Peyer's patch (tissue), 4 donors: ENCODE measurements at regions not wholly inside any gene's neighbourhood (a gene's known extent, or its start where the extent isn't known, plus 50 kb on each side); places are given as distances from the start of the nearest gene placed in this dataset.

ENCODE experiments used
- DNase-seq, 3 donors: peaks; one replicate each; pipeline ENCODE4 v3.0.0-alpha.2; 2017 to 2019
- H3K27ac ChIP-seq, 4 donors: fragments of 200-600 bp; sonication (generic); one replicate each; pipeline ENCODE4 v1.5.1; 2016 to 2019
- H3K27me3 ChIP-seq, 2 donors: fragments of 200-600 bp; sonication (generic); one replicate each; pipeline ENCODE4 v1.5.1; 2019
- H3K36me3 ChIP-seq, 3 donors: fragments of 200-600 bp; sonication (generic); one replicate each; pipeline ENCODE4 v1.5.1; 2016 to 2019
- H3K4me1 ChIP-seq, 4 donors: fragments of 200-600 bp; sonication (generic); one replicate each; pipeline ENCODE4 v1.5.1; 2016 to 2019
- H3K4me3 ChIP-seq, 4 donors: fragments of 200-600 bp; sonication (generic); 1 replicate in 3 of 4; 2 replicates in 1 of 4; pipeline ENCODE4 v1.5.1; 2016 to 2019; ENCODE audit warnings: mild to moderate bottlenecking in 1 of 4
- H3K9me3 ChIP-seq, 4 donors: fragments of 200-600 bp; sonication (generic); one replicate each; pipeline ENCODE4 v1.5.1; 2016 to 2019; ENCODE audit warnings: mild to moderate bottlenecking in 1 of 4
- POLR2A ChIP-seq, 2 donors: fragments of 450-650 bp; IDR thresholded peaks; one replicate each; pipeline ENCODE4 v1.5.1; 2017; ENCODE audit warnings: antibody characterized with exemption in 2 of 2, mild to moderate bottlenecking in 2 of 2, moderate library complexity in 2 of 2
- TF ChIP-seq, protein P1 (sequence below), 6 experiments: fragments of 450-650 bp in 4 of 6; fragments of 200-600 bp in 2 of 6; sonication (generic) in 1 of 6; IDR thresholded peaks; one replicate each; pipeline ENCODE4 v1.5.1; 2017 to 2019; ENCODE audit warnings: antibody characterized with exemption in 6 of 6, mild to moderate bottlenecking in 3 of 6, moderate library complexity in 1 of 6

DNA sequence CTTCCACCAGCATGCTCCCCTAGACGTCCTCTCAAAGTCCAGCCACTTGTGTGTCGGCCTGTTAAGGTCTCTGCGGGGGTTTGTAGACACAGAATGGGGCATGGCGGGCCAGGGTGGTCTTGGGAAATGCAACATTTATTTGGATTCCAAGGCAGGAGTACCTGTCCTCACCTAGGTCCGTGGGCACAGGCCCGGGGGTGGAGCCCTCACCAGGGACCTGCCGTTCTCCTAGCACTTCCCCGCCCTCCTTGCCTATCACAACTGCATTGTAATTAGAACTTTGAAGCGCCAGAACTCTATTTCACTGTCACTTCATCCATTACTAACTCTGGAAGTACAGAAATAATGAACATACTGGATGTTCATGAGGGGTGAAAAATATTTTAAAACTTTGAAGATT lies 268.3 kb upstream of the ACTBL2 start:
- Histone ChIP-seq H3K27me3 (no peaks in the 10 kb centered on the region), H3K9me3 (no peaks in the 10 kb centered on the region), H3K4me1 (no peaks in the 10 kb centered on the region), H3K27ac (no peak overlapping the region), H3K36me3 (no peaks in the 10 kb centered on the region), H3K4me3 (no peak overlapping the region)
- no peak for DNase-seq
- TF ChIP-seq, protein P1, sequence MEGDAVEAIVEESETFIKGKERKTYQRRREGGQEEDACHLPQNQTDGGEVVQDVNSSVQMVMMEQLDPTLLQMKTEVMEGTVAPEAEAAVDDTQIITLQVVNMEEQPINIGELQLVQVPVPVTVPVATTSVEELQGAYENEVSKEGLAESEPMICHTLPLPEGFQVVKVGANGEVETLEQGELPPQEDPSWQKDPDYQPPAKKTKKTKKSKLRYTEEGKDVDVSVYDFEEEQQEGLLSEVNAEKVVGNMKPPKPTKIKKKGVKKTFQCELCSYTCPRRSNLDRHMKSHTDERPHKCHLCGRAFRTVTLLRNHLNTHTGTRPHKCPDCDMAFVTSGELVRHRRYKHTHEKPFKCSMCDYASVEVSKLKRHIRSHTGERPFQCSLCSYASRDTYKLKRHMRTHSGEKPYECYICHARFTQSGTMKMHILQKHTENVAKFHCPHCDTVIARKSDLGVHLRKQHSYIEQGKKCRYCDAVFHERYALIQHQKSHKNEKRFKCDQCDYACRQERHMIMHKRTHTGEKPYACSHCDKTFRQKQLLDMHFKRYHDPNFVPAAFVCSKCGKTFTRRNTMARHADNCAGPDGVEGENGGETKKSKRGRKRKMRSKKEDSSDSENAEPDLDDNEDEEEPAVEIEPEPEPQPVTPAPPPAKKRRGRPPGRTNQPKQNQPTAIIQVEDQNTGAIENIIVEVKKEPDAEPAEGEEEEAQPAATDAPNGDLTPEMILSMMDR (IDR thresholded peaks at IDR 0.05) = no peak
- TF ChIP-seq POLR2A (IDR thresholded peaks at IDR 0.05) = no peak

DNA sequence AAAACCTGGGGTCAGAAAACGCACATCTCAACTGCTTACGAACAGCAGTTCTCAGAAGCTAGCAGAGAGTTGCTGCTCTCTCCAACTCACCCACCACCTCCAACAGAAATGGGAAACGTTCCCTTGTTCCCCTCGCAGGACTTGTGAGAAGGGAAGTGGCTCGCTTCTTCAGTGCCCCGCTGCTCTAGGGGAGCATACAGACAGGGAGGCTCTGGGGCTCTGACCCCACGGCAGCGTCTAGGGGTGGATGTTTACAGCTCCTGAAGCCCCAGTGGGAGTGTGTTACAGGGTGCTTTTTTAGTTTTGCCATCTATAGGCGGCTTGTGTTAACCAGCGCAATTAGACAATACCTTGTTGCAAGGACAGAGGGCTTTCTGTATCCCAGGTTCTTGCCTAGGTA lies 267.7 kb upstream of the ACTBL2 start:
- DNase-seq = no peak
- Histone ChIP-seq H3K4me1 (no peaks in the 10 kb centered on the region), H3K27me3 (no peaks in the 10 kb centered on the region), H3K36me3 (no peaks in the 10 kb centered on the region), H3K27ac (no peak overlapping the region), H3K9me3 (no peaks in the 10 kb centered on the region), H3K4me3 (no peak overlapping the region)
- TF ChIP-seq, protein P1 (IDR thresholded peaks at IDR 0.05) = no peak
- TF ChIP-seq POLR2A (IDR thresholded peaks at IDR 0.05) = no peak

DNA sequence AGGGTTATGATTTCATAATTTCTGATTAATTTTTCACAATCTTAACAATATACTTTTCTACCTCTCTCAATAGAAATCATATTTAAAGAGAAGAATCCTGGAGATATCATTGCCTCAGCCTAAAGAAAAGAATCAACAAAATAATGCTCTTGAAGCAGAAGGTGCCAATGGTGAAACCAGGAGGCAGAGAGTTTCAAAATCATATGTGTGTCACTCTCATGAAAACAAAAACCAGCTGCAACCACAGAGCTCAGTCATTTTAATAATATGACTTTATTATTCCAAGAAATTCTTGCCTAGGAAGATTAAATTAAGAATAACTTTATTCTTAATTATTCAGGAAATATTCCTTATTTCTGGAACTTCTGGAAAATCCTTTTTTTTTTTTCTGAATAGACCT lies 266.8 kb upstream of the ACTBL2 start:
- Histone ChIP-seq H3K27me3 (no peaks in the 10 kb centered on the region), H3K4me1 (no peaks in the 10 kb centered on the region), H3K36me3 (no peaks in the 10 kb centered on the region), H3K9me3 (no peaks in the 10 kb centered on the region), H3K4me3 (no peak overlapping the region), H3K27ac (no peak overlapping the region)
- no peak for TF ChIP-seq POLR2A (IDR thresholded peaks at IDR 0.05)
- no peak for DNase-seq

DNA sequence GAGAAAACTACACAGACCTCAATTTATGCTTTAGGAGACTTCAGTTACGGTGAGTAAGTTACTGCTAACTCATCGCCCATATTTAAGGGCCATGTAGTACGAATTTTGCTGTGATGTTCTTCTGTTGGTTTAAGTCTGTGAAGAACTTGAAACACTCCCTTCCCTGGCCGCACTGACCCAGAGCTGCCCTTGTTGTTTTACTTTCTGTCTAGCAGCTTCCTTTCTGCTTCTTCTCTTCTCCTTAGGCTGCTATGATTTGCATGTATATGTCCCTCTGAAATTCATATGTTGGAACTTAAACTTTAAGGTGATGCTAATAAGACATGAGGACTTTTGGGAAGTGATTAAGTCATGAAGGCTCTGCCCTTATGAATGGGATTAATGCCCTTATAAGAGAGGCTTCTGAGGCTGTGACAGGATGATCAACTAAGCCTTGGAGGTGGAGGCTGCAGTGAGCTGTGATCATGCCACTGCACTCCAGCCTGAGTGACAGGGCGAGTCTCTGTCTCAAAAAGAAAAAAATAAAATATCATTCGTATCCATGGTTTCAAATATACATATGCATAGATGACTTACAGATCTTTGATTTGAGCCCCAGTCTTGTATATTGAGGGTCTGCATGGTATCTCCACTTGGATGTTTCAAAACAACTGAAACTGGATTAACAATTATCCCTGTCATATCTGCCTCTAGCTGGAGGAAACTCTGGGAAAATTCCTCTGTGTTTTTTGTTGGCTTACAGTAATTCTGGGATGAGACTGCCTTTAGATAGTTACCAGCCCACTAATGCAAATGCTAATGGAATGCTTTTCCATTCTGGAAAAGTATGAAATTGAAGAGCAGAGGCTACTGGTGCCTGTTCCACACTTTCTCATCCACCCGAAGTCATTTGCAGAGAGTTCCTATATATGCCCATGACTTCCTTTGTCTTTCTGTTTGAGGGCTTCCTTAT lies 263.4 kb upstream of the ACTBL2 start:
- H3K36me3 ChIP-seq = no peaks in the 10 kb centered on the region
- no peaks in the 10 kb centered on the region for H3K27me3 ChIP-seq
- TF ChIP-seq POLR2A (IDR thresholded peaks at IDR 0.05) = no peak
- TF ChIP-seq, protein P1 (IDR thresholded peaks at IDR 0.05) = no peak
- H3K9me3 ChIP-seq = no peaks in the 10 kb centered on the region
- H3K27ac ChIP-seq = no peak overlapping the region
- H3K4me3 ChIP-seq = no peak overlapping the region
- H3K4me1 ChIP-seq = no peaks in the 10 kb centered on the region
- DNase-seq = no peak

DNA sequence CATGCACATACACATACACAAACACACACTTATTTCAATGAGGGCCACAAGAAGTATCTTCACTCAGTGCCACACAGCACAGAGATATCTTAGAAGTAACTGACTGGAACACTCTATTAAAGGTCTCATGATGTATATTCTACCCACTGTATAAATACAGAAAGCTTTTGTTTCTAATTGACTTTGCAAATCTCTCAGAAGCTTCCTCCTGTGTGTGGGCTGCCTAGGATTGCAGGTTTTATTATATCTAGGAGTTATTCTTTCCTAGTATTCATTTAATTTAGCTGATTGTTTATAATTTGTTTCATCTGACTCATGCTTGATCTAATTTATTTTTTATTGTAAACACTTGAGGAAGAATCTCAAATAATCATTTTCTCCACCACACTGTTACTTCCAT lies 262.4 kb upstream of the ACTBL2 start:
- Histone ChIP-seq H3K27me3 (no peaks in the 10 kb centered on the region), H3K27ac (no peak overlapping the region), H3K36me3 (no peaks in the 10 kb centered on the region), H3K4me3 (no peak overlapping the region), H3K4me1 (no peaks in the 10 kb centered on the region), H3K9me3 (no peaks in the 10 kb centered on the region)
- TF ChIP-seq, protein P1 (IDR thresholded peaks at IDR 0.05) = no peak
- TF ChIP-seq POLR2A (IDR thresholded peaks at IDR 0.05) = no peak
- no peak for DNase-seq

DNA sequence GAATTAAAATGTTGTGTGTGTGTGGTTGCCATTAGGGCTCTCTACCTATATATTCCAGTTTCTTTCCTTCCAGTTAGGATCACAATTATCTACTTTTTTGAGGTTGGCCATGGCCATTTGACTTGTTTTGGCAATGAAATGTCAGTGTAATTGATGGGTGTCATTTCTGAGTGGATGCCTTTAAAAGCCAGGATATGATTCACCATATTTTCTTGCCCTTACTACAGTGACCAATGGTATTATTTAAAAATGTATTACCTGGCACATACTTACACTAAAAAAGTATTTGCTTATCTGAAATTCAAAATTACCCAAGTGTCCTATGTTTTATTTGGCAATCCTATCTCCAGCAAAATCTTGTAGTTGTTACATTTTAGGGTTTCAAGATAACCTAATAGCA lies 258.7 kb upstream of the ACTBL2 start:
- H3K9me3 ChIP-seq = no peaks in the 10 kb centered on the region
- no peaks in the 10 kb centered on the region for H3K4me1 ChIP-seq
- no peak overlapping the region for H3K4me3 ChIP-seq
- H3K27me3 ChIP-seq = no peaks in the 10 kb centered on the region
- DNase-seq = no peak
- H3K36me3 ChIP-seq = no peaks in the 10 kb centered on the region
- no peak for TF ChIP-seq POLR2A (IDR thresholded peaks at IDR 0.05)
- TF ChIP-seq, protein P1 (IDR thresholded peaks at IDR 0.05) = no peak
- H3K27ac ChIP-seq = no peak overlapping the region
